MM.1S (cell line): ENCODE measurements at regions not wholly inside any gene's neighbourhood (a gene's known extent, or its start where the extent isn't known, plus 50 kb on each side); places are given as distances from the start of the nearest gene placed in this dataset.

Experiments used
- DNase-seq: peaks from one replicate; pipeline ENCODE4 v3.0.0-alpha.2; 2015
- H2AFZ ChIP-seq: fragments of 300-600 bp; sonication (generic); 2 replicates; pipeline ENCODE4 v1.6.0; 2016; ENCODE audit warnings: antibody characterized with exemption, low read length
- H3F3A ChIP-seq: fragments of 300-600 bp; sonication (generic); 2 replicates; pipeline ENCODE4 v1.6.1; 2016; ENCODE audit warnings: mild to moderate bottlenecking, antibody characterized with exemption, low read length, moderate library complexity, mixed read lengths; ENCODE audit not compliant: insufficient read depth
- H3K27ac ChIP-seq: fragments of 300-600 bp; sonication (generic); 2 replicates; pipeline ENCODE4 v1.5.1; 2016; ENCODE audit warnings: mild to moderate bottlenecking, low read length
- H3K27me3 ChIP-seq: fragments of 300-600 bp; sonication (generic); replicated peaks from 2 replicates; pipeline ENCODE4 v1.6.0; 2016; ENCODE audit warnings: low read length; ENCODE audit not compliant: insufficient read depth
- H3K36me3 ChIP-seq: fragments of 300-600 bp; sonication (generic); replicated peaks from 2 replicates; pipeline ENCODE4 v1.6.1; 2016; ENCODE audit warnings: mild to moderate bottlenecking, low read length, mixed read lengths; ENCODE audit not compliant: insufficient read depth
- H3K4me1 ChIP-seq: fragments of 300-600 bp; sonication (generic); 2 replicates; pipeline ENCODE4 v1.6.1; 2016; ENCODE audit warnings: low read length, mixed read lengths
- H3K4me2 ChIP-seq: fragments of 300-600 bp; sonication (generic); 2 replicates; pipeline ENCODE4 v1.6.0; 2016; ENCODE audit warnings: low read depth, low read length
- H3K4me3 ChIP-seq: fragments of 300-600 bp; sonication (generic); 2 replicates; pipeline ENCODE4 v1.5.1; 2016; ENCODE audit warnings: low read length, mixed read lengths
- H3K79me2 ChIP-seq: fragments of 300-600 bp; sonication (generic); 2 replicates; pipeline ENCODE4 v1.6.1; 2016; ENCODE audit warnings: mixed run types, low read length, mixed read lengths
- H3K9ac ChIP-seq: fragments of 300-600 bp; sonication (generic); 2 replicates; pipeline ENCODE4 v1.6.1; 2016; ENCODE audit warnings: low read length, mixed read lengths
- H3K9me2 ChIP-seq: fragments of 300-600 bp; sonication (generic); replicated peaks from 2 replicates; pipeline ENCODE4 v1.6.1; 2016; ENCODE audit warnings: mild to moderate bottlenecking, low read length, mixed read lengths; ENCODE audit not compliant: insufficient read depth
- H3K9me3 ChIP-seq: fragments of 300-600 bp; sonication (generic); replicated peaks from 2 replicates; pipeline ENCODE4 v1.6.1; 2016; ENCODE audit warnings: mild to moderate bottlenecking, low read length, mixed read lengths; ENCODE audit not compliant: insufficient read depth
- H4K20me1 ChIP-seq: fragments of 300-600 bp; sonication (generic); 2 replicates; pipeline ENCODE4 v1.6.1; 2016; ENCODE audit warnings: mild to moderate bottlenecking, low read length, moderate library complexity, mixed read lengths; ENCODE audit not compliant: insufficient read depth
- EZH2 ChIP-seq: fragments of 300-600 bp; sonication (generic); optimal IDR thresholded peaks from 2 replicates; pipeline ENCODE3; 2017; ENCODE audit warnings: low read depth, mild to moderate bottlenecking, antibody characterized with exemption, low read length, mixed read lengths
- EZH2phosphoT487 ChIP-seq: fragments of 300-600 bp; sonication (generic); IDR thresholded peaks from 2 replicates; pipeline ENCODE4 v1.6.1; 2018; ENCODE audit warnings: antibody characterized with exemption, low read length
- TF ChIP-seq, protein P1 (sequence below): fragments of 300-600 bp; sonication (generic); IDR thresholded peaks from 2 replicates; pipeline ENCODE4 v1.5.1; 2016; ENCODE audit warnings: antibody characterized with exemption, low read length, mixed read lengths

DNA sequence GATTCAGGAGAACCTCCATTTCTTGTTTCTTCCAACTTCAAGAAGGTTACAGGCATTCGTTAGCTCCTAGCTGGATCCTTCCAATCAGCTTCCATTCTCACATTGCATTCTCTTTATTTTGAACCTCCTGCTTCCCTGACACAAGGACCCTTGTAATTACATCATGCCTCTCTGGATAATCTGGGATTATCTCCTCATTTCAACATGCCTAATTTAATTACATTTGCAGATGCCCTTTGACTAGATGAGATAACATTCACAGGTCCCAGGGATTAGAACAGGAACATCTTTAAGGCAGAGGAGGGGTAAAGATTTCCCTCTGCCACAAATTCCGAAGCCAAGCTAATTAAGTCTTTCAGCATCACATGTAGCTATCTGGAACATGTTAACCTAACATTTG is 753.8 kb upstream of the PCDH7 start:
- H3K36me3 ChIP-seq: no peaks in the 10 kb centered on the region
- H3K27ac ChIP-seq: no peak overlapping the region
- TF ChIP-seq EZH2phosphoT487 (no peak), EZH2 (no peak)
- TF ChIP-seq, protein P1, sequence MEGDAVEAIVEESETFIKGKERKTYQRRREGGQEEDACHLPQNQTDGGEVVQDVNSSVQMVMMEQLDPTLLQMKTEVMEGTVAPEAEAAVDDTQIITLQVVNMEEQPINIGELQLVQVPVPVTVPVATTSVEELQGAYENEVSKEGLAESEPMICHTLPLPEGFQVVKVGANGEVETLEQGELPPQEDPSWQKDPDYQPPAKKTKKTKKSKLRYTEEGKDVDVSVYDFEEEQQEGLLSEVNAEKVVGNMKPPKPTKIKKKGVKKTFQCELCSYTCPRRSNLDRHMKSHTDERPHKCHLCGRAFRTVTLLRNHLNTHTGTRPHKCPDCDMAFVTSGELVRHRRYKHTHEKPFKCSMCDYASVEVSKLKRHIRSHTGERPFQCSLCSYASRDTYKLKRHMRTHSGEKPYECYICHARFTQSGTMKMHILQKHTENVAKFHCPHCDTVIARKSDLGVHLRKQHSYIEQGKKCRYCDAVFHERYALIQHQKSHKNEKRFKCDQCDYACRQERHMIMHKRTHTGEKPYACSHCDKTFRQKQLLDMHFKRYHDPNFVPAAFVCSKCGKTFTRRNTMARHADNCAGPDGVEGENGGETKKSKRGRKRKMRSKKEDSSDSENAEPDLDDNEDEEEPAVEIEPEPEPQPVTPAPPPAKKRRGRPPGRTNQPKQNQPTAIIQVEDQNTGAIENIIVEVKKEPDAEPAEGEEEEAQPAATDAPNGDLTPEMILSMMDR: no peak
- no peaks in the 10 kb centered on the region for H3K9me3 ChIP-seq
- no peak overlapping the region for H3K4me3 ChIP-seq
- no peak for DNase-seq
- H3K4me1 ChIP-seq: no peaks in the 10 kb centered on the region
- no peaks in the 10 kb centered on the region for H3F3A ChIP-seq
- H3K79me2 ChIP-seq: no peaks in the 10 kb centered on the region
- H3K9ac ChIP-seq: no peak overlapping the region
- H2AFZ ChIP-seq: no peak overlapping the region
- H3K27me3 ChIP-seq: no peaks in the 10 kb centered on the region
- H4K20me1 ChIP-seq: no peaks in the 10 kb centered on the region
- no peak overlapping the region for H3K4me2 ChIP-seq
- H3K9me2 ChIP-seq: no peaks in the 10 kb centered on the region

DNA sequence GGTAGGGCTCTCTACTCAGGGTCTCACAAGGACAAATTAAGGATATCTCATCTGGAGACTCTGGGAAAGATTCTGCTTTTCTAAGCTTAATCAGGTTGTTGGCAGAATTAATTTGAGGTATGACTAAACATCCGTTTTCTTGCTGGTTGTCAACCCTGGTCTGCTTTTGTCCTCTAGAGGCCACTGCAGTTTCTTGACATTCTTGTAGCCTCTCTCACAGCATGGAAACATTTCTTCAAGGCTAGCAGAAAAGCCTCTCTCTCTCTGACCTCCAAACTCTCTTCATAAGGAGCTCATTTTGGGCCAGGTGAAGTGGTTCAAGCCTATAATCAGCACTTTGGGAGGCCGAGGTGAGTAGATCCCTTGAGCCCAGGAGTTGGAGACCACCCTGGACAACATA is 749.5 kb upstream of the PCDH7 start:
- no peak for DNase-seq
- H3F3A ChIP-seq: no peaks in the 10 kb centered on the region
- H3K9ac ChIP-seq: no peak overlapping the region
- H3K4me1 ChIP-seq: no peaks in the 10 kb centered on the region
- H3K4me2 ChIP-seq: no peak overlapping the region
- H3K9me3 ChIP-seq: no peaks in the 10 kb centered on the region
- TF ChIP-seq EZH2phosphoT487 (no peak), EZH2 (no peak)
- TF ChIP-seq, protein P1: no peak
- H3K27me3 ChIP-seq: no peaks in the 10 kb centered on the region
- H2AFZ ChIP-seq: no peak overlapping the region
- H3K9me2 ChIP-seq: no peaks in the 10 kb centered on the region
- H4K20me1 ChIP-seq: no peaks in the 10 kb centered on the region
- H3K27ac ChIP-seq: no peak overlapping the region
- no peak overlapping the region for H3K4me3 ChIP-seq
- H3K79me2 ChIP-seq: no peaks in the 10 kb centered on the region
- H3K36me3 ChIP-seq: no peaks in the 10 kb centered on the region

DNA sequence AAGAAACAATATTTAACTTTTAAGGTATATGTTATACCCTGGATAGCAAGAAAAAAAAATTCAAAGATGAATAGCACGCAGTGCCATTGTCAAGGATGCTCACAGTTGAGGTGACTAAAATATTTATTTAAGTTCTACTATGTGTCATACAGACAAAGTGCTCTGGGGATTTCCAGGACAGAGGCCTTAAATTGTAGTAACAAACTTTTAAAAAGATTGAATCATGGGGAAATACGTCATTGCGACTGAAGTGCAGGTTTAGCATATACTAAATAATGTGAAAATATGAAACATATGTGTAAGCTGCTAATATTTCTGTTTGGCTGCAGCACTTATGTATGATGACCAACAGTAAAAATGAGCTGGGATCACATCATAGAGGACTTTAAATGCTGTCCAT is 748.0 kb upstream of the PCDH7 start:
- TF ChIP-seq, protein P1: no peak
- TF ChIP-seq EZH2phosphoT487: no peak
- TF ChIP-seq EZH2: no peak
- no peak for DNase-seq
- H3K4me3 ChIP-seq: no peak overlapping the region
- H3K9me3 ChIP-seq: no peaks in the 10 kb centered on the region
- H3F3A ChIP-seq: no peaks in the 10 kb centered on the region
- no peaks in the 10 kb centered on the region for H3K79me2 ChIP-seq
- H3K27ac ChIP-seq: no peak overlapping the region
- no peak overlapping the region for H3K4me2 ChIP-seq
- no peaks in the 10 kb centered on the region for H3K4me1 ChIP-seq
- H3K9ac ChIP-seq: no peak overlapping the region
- H4K20me1 ChIP-seq: no peaks in the 10 kb centered on the region
- H3K27me3 ChIP-seq: no peaks in the 10 kb centered on the region
- H3K9me2 ChIP-seq: no peaks in the 10 kb centered on the region
- H2AFZ ChIP-seq: no peak overlapping the region
- H3K36me3 ChIP-seq: no peaks in the 10 kb centered on the region

DNA sequence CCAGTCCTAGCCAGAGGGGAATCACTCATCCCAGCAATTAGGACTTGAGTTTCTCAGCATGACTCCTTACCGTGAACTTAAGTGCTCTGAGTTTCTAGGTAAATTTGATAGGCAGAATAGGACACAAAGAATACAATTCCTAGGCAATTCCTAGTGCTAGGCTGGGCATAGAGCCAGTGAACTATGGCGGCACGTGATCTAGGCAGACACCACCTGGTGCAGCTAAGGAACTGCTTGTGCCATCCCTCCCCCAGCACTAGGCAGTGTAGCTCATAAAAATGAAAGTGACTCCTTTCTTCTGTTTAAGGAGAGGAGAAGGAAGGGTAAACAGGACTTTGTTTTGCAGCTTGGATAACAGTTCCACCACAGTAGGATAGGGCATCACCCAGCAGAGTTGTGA is 736.3 kb upstream of the PCDH7 start:
- no peaks in the 10 kb centered on the region for H3K27me3 ChIP-seq
- no peaks in the 10 kb centered on the region for H3K9me2 ChIP-seq
- no peaks in the 10 kb centered on the region for H3K36me3 ChIP-seq
- no peaks in the 10 kb centered on the region for H3K4me1 ChIP-seq
- H4K20me1 ChIP-seq: no peaks in the 10 kb centered on the region
- no peaks in the 10 kb centered on the region for H3K79me2 ChIP-seq
- no peak overlapping the region for H3K27ac ChIP-seq
- H2AFZ ChIP-seq: no peak overlapping the region
- H3K4me3 ChIP-seq: no peak overlapping the region
- no peaks in the 10 kb centered on the region for H3F3A ChIP-seq
- no peak overlapping the region for H3K9ac ChIP-seq
- no peak for TF ChIP-seq EZH2
- TF ChIP-seq EZH2phosphoT487: no peak
- TF ChIP-seq, protein P1: no peak
- DNase-seq: no peak
- H3K4me2 ChIP-seq: no peak overlapping the region
- no peaks in the 10 kb centered on the region for H3K9me3 ChIP-seq
